Endothelial cell of umbilical vein (primary cell): ENCODE measurements at regions not wholly inside any gene's neighbourhood (a gene's known extent, or its start where the extent isn't known, plus 50 kb on each side); places are given as distances from the start of the nearest gene placed in this dataset.

Source experiments
- BruUV-seq: library from RNA; stranded (reverse); fragments of 400-500 nt; replicated peaks from 2 replicates; lab custom pipeline; 2021; lab: Mats Ljungman, UMichigan
- CTCF ChIA-PET: fragments of 300-600, 350-600 bp; sonication (Branson Sonifier 250); formaldehyde crosslinking; loops from one replicate; lab custom pipeline; 2021; ENCODE audit warnings: antibody characterized with exemption, inconsistent platforms; lab: Charles Lee
- POLR2A ChIA-PET: fragments of 300-600, 350-600 bp; sonication (Branson Sonifier 250); formaldehyde crosslinking; loops from one replicate; lab custom pipeline; 2021; ENCODE audit warnings: antibody characterized with exemption, inconsistent platforms; lab: Charles Lee
- DNase-seq: peaks from one replicate; pipeline ENCODE4 v3.0.0-alpha.2; 2011; ENCODE audit warnings: low read depth, low spot score
- FAIRE-seq: peaks from 2 replicates; lab custom pipeline; 2011; peaks lifted over from hg19 to GRCh38; lab: Jason Lieb, UNC
- H2AFZ ChIP-seq: 2 replicates; pipeline ENCODE4 v1.6.0; 2012; ENCODE audit warnings: low read depth, low read length, control low read depth, inconsistent platforms
- H3K27ac ChIP-seq: 2 replicates; pipeline ENCODE4 v1.5.1; 2011; ENCODE audit warnings: low read depth, mild to moderate bottlenecking, control low read depth, low read length, moderate library complexity; ENCODE audit not compliant: insufficient read depth
- H3K27me3 ChIP-seq, 2 experiments: 2 replicates each; pipeline versions ENCODE4 v1.6.0 to v1.6.1; 2011; ENCODE audit warnings: low read length in 2 of 2, mixed read lengths in 1 of 2; ENCODE audit not compliant: control insufficient read depth in 2 of 2, insufficient read depth in 2 of 2
- H3K36me3 ChIP-seq, 2 experiments: 2 replicates in 1 of 2; 3 replicates in 1 of 2; pipeline ENCODE4 v1.5.1; 2011; ENCODE audit warnings: low read length in 2 of 2, mild to moderate bottlenecking in 1 of 2, moderate library complexity in 1 of 2; ENCODE audit not compliant: control insufficient read depth in 2 of 2, insufficient read depth in 2 of 2; ENCODE audit errors: extremely low read depth in 1 of 2
- H3K4me1 ChIP-seq: 3 replicates; pipeline ENCODE4 v1.5.1; 2011; ENCODE audit warnings: mild to moderate bottlenecking, low read length; ENCODE audit not compliant: control insufficient read depth, insufficient read depth; ENCODE audit errors: extremely low read depth
- H3K4me2 ChIP-seq: 2 replicates; pipeline ENCODE4 v1.6.1; 2011; ENCODE audit warnings: low read length, control low read depth, mixed read lengths; ENCODE audit not compliant: insufficient read depth
- H3K4me3 ChIP-seq, 3 experiments: fragments of 200-600 bp in 1 of 3; sonication (generic), shearing (Covaris generic) in 1 of 3; replicated peaks in 1 of 3; 2 replicates each; pipeline ENCODE4 v1.5.1; 2011 to 2016; ENCODE audit warnings: control low read depth in 3 of 3, low read length in 3 of 3, mild to moderate bottlenecking in 2 of 3, inconsistent platforms in 1 of 3, low read depth in 1 of 3, moderate library complexity in 1 of 3; ENCODE audit not compliant: insufficient read depth in 1 of 3
- H3K79me2 ChIP-seq: 2 replicates; pipeline ENCODE4 v1.6.0; 2012; ENCODE audit warnings: low read length, inconsistent platforms; ENCODE audit not compliant: control insufficient read depth, insufficient read depth
- H3K9ac ChIP-seq: replicated peaks from 2 replicates; pipeline ENCODE3; 2011; ENCODE audit warnings: low read length, control low read depth; ENCODE audit not compliant: insufficient read depth; ENCODE audit errors: extremely low read depth
- H3K9me1 ChIP-seq: replicated peaks from 3 replicates; pipeline ENCODE4 v1.6.0; 2011; ENCODE audit warnings: mild to moderate bottlenecking, low read length; ENCODE audit not compliant: control insufficient read depth, insufficient read depth; ENCODE audit errors: extremely low read depth
- H3K9me3 ChIP-seq: replicated peaks from 2 replicates; pipeline ENCODE4 v1.5.1; 2012; ENCODE audit warnings: low read length, inconsistent platforms; ENCODE audit not compliant: control insufficient read depth, insufficient read depth
- H4K20me1 ChIP-seq: replicated peaks from 2 replicates; pipeline ENCODE3; 2011; ENCODE audit warnings: mild to moderate bottlenecking, low read length; ENCODE audit not compliant: control insufficient read depth, insufficient read depth; ENCODE audit errors: extremely low read depth
- CTCF ChIP-seq, 2 donors: IDR thresholded peaks; 1 replicate in 1 of 2; 2 replicates in 1 of 2; pipeline ENCODE4 v1.5.1; 2011; ENCODE audit warnings: low read length in 2 of 2, mild to moderate bottlenecking in 2 of 2, moderate library complexity in 2 of 2, control low read depth in 1 of 2, inconsistent platforms in 1 of 2, low read depth in 1 of 2; ENCODE audit not compliant: insufficient read depth in 1 of 2; ENCODE audit errors: extremely low read depth in 1 of 2
- EZH2 ChIP-seq: IDR thresholded peaks from 2 replicates; pipeline ENCODE4 v1.6.1; 2012; ENCODE audit warnings: borderline replicate concordance, low read depth, mild to moderate bottlenecking, moderate library complexity, low read length, inconsistent platforms; ENCODE audit not compliant: severe bottlenecking
- FOS ChIP-seq: IDR thresholded peaks from 2 replicates; pipeline ENCODE4 v1.6.1; 2011; ENCODE audit warnings: mild to moderate bottlenecking, low read length, moderate library complexity, borderline replicate concordance; ENCODE audit not compliant: insufficient read depth
- GATA2 ChIP-seq: IDR thresholded peaks from 2 replicates; pipeline ENCODE4 v1.7.0; 2011; ENCODE audit warnings: low read depth, mild to moderate bottlenecking, moderate library complexity, mixed read lengths, low read length; ENCODE audit not compliant: insufficient read length, insufficient read depth
- JUN ChIP-seq: IDR thresholded peaks from 2 replicates; pipeline ENCODE4 v1.6.1; 2011; ENCODE audit warnings: borderline replicate concordance, low read depth; ENCODE audit not compliant: insufficient read length, insufficient read depth
- MYC ChIP-seq: IDR thresholded peaks from one replicate; pipeline ENCODE4 v1.6.1; 2011; ENCODE audit warnings: mild to moderate bottlenecking, low read depth, low read length
- POLR2A ChIP-seq: IDR thresholded peaks from 2 replicates; pipeline ENCODE4 v1.6.1; 2012; ENCODE audit warnings: low read depth, mild to moderate bottlenecking, control low read depth, low read length
- dilution Hi-C: fragments of 300-500 bp; cut with MboI; formaldehyde crosslinking; loops from one replicate; pipeline ENCODE4 v1.15.0; 2019; ENCODE audit warnings: low sequenced_read_pairs; ENCODE audit not compliant: extremely low pct_ligation_motif_present
- intact Hi-C: fragments of 100-400 bp; cut with micrococcal nuclease; formaldehyde crosslinking; loops from one replicate; pipeline ENCODE4 v1.10.0; 2022
- TF ChIP-seq, protein P1 (sequence below): IDR thresholded peaks from 2 replicates; pipeline ENCODE4 v1.6.1; 2011; ENCODE audit not compliant: insufficient read depth, insufficient read length

DNA sequence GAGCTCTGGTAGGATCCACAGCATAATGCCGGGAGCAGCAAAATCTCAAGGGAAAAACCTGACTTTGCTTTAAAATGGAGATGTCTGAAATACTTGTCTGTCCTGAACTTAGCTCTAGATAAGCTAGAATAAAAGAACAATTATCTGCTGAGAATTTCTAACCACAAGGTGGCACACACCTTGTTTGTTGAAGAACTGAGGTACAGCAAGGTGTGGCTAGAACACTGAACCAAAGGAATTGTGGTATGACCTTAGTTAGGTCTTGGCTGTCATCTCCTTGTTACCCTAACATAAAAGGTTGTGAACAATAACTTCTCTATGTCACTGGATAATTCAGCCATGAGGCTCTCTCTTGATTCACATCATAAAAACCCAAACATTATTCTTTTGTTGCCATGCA, 72.3 kb upstream of the ANXA1 start:
- H3K4me1 ChIP-seq, result peaks cover 11% of the 10 kb centered on the region
- dilution Hi-C loops, result loop anchor here (25.0 kb wide), 1 partner anchor 217 kb away; no protein-coding TSS in a partner anchor
- ChIA-PET POLR2A (interaction anchor here (0.6 kb wide), 1 partner anchor 714 kb away, joined by 3 read pairs; the partner anchor contains the start of gene ZFAND5), CTCF (interaction anchor here (0.6 to 7.2 kb wide), 10 partner anchors 12 to 1394 kb away, joined by 3 to 166 read pairs (median 6); no protein-coding TSS in a partner anchor)
- no peaks in the 10 kb centered on the region for H4K20me1 ChIP-seq
- no TSS peak for BruUV-seq
- H3K4me3 ChIP-seq, result no peak overlapping the region
- H3K36me3 ChIP-seq, result no peaks in the 10 kb centered on the region
- DNase-seq, result no peak
- H3K9me3 ChIP-seq, result no peaks in the 10 kb centered on the region
- TF ChIP-seq EZH2, result no peak
- TF ChIP-seq JUN, result no peak
- TF ChIP-seq MYC, result no peak
- TF ChIP-seq, protein P1, sequence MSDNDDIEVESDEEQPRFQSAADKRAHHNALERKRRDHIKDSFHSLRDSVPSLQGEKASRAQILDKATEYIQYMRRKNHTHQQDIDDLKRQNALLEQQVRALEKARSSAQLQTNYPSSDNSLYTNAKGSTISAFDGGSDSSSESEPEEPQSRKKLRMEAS, result no peak
- no peak for TF ChIP-seq POLR2A
- no peak for TF ChIP-seq GATA2
- TF ChIP-seq FOS, result no peak
- no peak for TF ChIP-seq CTCF (IDR thresholded peaks at IDR 0.05; ENCODE audit: extremely low read depth in 1 of 2, insufficient read depth in 1 of 2, low read depth in 1 of 2, low read length in 2 of 2)
- no peaks in the 10 kb centered on the region for H3K9me1 ChIP-seq
- intact Hi-C loops, result no loop called here
- FAIRE-seq, result no peak
- H3K27ac ChIP-seq, result no peak overlapping the region
- no peaks in the 10 kb centered on the region for H3K79me2 ChIP-seq
- no peak overlapping the region for H3K4me2 ChIP-seq
- H3K9ac ChIP-seq, result no peak overlapping the region
- H3K27me3 ChIP-seq, result no peaks in the 10 kb centered on the region
- H2AFZ ChIP-seq, result no peak overlapping the region
